A673 (cell line): ENCODE measurements at regions not wholly inside any gene's neighbourhood (a gene's known extent, or its start where the extent isn't known, plus 50 kb on each side); places are given as distances from the start of the nearest gene placed in this dataset.

Experiments used
- CTCF ChIP-seq: fragments of 300-800, 200-600 bp; sonication (generic); conservative IDR thresholded peaks from 2 replicates; pipeline ENCODE4 v1.5.1; 2017; ENCODE audit warnings: low read depth, mild to moderate bottlenecking, antibody characterized with exemption, low read length, moderate library complexity, mixed read lengths
- EZH2 ChIP-seq: fragments of 200-600 bp; sonication (generic); IDR thresholded peaks from 2 replicates; pipeline ENCODE4 v1.6.1; 2017; ENCODE audit warnings: borderline replicate concordance, low read depth, mild to moderate bottlenecking, mixed read lengths, antibody characterized with exemption, low read length; ENCODE audit not compliant: poor library complexity, severe bottlenecking

GRCh38 chr4:14225688-14226207 is 598.2 kb upstream of the BOD1L1 start:
- TF ChIP-seq CTCF (no peak), EZH2 (no peak)
